AG09319 (cell line): ENCODE measurements at regions not wholly inside any gene's neighbourhood (a gene's known extent, or its start where the extent isn't known, plus 50 kb on each side); places are given as distances from the start of the nearest gene placed in this dataset.

Experiments
- DNase-seq: peaks from one replicate; pipeline ENCODE4 v3.0.0-alpha.2; 2010; ENCODE audit warnings: low read depth; ENCODE audit errors: extremely low read depth
- CTCF ChIP-seq: IDR thresholded peaks from 2 replicates; pipeline ENCODE4 v1.5.1; 2011; ENCODE audit warnings: low read depth, mild to moderate bottlenecking, inconsistent platforms, low read length, moderate library complexity

GRCh38 chr9:107971241-107971640 is 481.7 kb upstream of the KLF4 start:
- TF ChIP-seq CTCF: no peak
- DNase-seq: no peak

GRCh38 chr9:107970726-107971125 is 481.2 kb upstream of the KLF4 start:
- no peak for DNase-seq
- TF ChIP-seq CTCF: no peak

GRCh38 chr9:107969727-107970126 is 480.2 kb upstream of the KLF4 start:
- no peak for DNase-seq
- no peak for TF ChIP-seq CTCF

- no peak for DNase-seq
- TF ChIP-seq CTCF: no peak
These were observed 479.6 kb upstream of the KLF4 start for GRCh38 chr9:107969141-107969540.

- TF ChIP-seq CTCF: no peak
- DNase-seq: no peak
These were observed 473.7 kb upstream of the KLF4 start for GRCh38 chr9:107963246-107963645.

- no peak for DNase-seq
- TF ChIP-seq CTCF: no peak
These were observed 471.3 kb upstream of the KLF4 start for GRCh38 chr9:107960916-107961315.

GRCh38 chr9:107954312-107954711 is 464.7 kb upstream of the KLF4 start:
- no peak for TF ChIP-seq CTCF
- DNase-seq: no peak
